Stomach smooth muscle (tissue), 2 donors: ENCODE measurements at regions not wholly inside any gene's neighbourhood (a gene's known extent, or its start where the extent isn't known, plus 50 kb on each side); places are given as distances from the start of the nearest gene placed in this dataset.

Experiments
- H3K27ac ChIP-seq: one replicate; pipeline ENCODE4 v1.7.0; 2013; ENCODE audit warnings: mild to moderate bottlenecking, low read length, inconsistent platforms
- H3K27me3 ChIP-seq, 2 donors: one replicate each; pipeline ENCODE4 v1.7.0; 2013; ENCODE audit warnings: low read length in 2 of 2; ENCODE audit not compliant: insufficient read depth in 2 of 2, control insufficient read depth in 1 of 2
- H3K36me3 ChIP-seq, 2 donors: one replicate each; pipeline ENCODE4 v1.7.0; 2013; ENCODE audit warnings: low read length in 2 of 2; ENCODE audit not compliant: control insufficient read depth in 2 of 2, insufficient read depth in 2 of 2
- H3K4me1 ChIP-seq: one replicate; pipeline ENCODE4 v1.7.0; 2013; ENCODE audit warnings: low read length; ENCODE audit not compliant: control insufficient read depth, insufficient read depth
- H3K4me3 ChIP-seq, 2 donors: one replicate each; pipeline ENCODE4 v1.7.0; 2013; ENCODE audit warnings: low read length in 2 of 2
- H3K9ac ChIP-seq, 2 donors: one replicate each; pipeline ENCODE4 v1.7.0; 2013; ENCODE audit warnings: low read length in 2 of 2, mild to moderate bottlenecking in 1 of 2
- H3K9me3 ChIP-seq, 2 donors: one replicate each; pipeline ENCODE4 v1.7.0; 2013; ENCODE audit warnings: low read length in 2 of 2; ENCODE audit not compliant: control insufficient read depth in 2 of 2
- donor health status: healthy.
- donor health status: Pancreatic carcinoma.

DNA sequence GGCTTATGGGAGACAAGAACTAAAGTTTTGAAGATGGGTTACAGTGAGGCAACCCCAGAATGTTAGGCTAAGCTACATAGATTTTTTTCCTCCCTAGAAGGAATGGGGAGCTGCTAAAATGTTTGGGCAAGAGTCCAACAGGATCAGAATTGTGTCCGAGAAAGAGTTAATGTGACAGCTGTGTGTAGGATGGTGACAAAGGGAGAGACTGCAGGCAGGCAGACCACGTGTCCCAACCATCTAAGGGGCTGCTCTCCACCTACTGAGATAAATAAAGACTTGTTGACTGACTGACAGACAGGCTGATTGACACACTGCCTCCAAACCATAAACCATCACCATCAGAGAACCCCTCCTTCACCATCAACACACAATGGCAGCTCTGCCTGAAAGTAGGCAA, 133.7 kb upstream of the CTTNBP2NL start:
- H3K27ac ChIP-seq, result no peak overlapping the region
- no peaks in the 10 kb centered on the region for H3K9me3 ChIP-seq
- H3K36me3 ChIP-seq, result no peaks in the 10 kb centered on the region
- H3K4me1 ChIP-seq, result peaks cover 8% of the 10 kb centered on the region
- H3K27me3 ChIP-seq, result peaks cover 0 to 2% of the 10 kb centered on the region in 2 donors
- H3K9ac ChIP-seq, result no peak overlapping the region
- H3K4me3 ChIP-seq, result no peak overlapping the region

- H3K27me3 ChIP-seq, result peaks cover 0 to 2% of the 10 kb centered on the region in 2 donors
- no peaks in the 10 kb centered on the region for H3K36me3 ChIP-seq
- no peak overlapping the region for H3K4me3 ChIP-seq
- no peaks in the 10 kb centered on the region for H3K9me3 ChIP-seq
- peaks cover 13% of the 10 kb centered on the region for H3K4me1 ChIP-seq
- no peak overlapping the region for H3K9ac ChIP-seq
- no peak overlapping the region for H3K27ac ChIP-seq
These were observed 133.0 kb upstream of the CTTNBP2NL start for GRCh38 chr1:112263042-112263441.

- peaks cover 0 to 2% of the 10 kb centered on the region in 2 donors for H3K27me3 ChIP-seq
- no peak overlapping the region for H3K27ac ChIP-seq
- H3K9ac ChIP-seq, result no peak overlapping the region
- H3K4me3 ChIP-seq, result no peak overlapping the region
- H3K4me1 ChIP-seq, result peaks cover 14% of the 10 kb centered on the region
- no peaks in the 10 kb centered on the region for H3K9me3 ChIP-seq
- no peaks in the 10 kb centered on the region for H3K36me3 ChIP-seq
These were observed 132.6 kb upstream of the CTTNBP2NL start for GRCh38 chr1:112263453-112263852.

GRCh38 chr1:112264010-112264409, 132.0 kb upstream of the CTTNBP2NL start:
- Histone ChIP-seq H3K27ac (no peak overlapping the region), H3K36me3 (no peaks in the 10 kb centered on the region), H3K9me3 (no peaks in the 10 kb centered on the region), H3K27me3 (no peaks in the 10 kb centered on the region), H3K4me1 (peaks cover 14% of the 10 kb centered on the region), H3K4me3 (no peak overlapping the region), H3K9ac (no peak overlapping the region)

DNA sequence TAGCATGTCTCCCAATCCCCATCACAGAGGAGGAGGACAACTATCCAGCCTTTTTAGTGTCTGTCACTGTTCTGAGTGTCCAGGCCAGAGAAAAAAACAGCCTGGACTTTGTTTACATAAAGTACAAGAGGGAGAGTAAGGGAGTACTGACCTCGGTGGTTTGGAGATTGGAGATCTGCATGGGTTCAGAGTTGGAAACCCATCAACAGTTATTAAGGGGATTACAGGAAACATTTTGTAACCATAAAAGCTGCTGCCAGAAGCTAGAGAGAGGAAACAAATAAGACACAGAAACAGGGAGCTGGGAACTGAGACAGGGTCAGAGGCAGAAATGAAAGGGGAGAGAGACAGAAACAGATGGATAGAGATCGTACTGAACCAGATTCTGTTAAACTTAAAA, 131.5 kb upstream of the CTTNBP2NL start:
- peak overlapping the region; percentile 55 for H3K27ac ChIP-seq
- H3K27me3 ChIP-seq, result no peaks in the 10 kb centered on the region
- no peak overlapping the region for H3K4me3 ChIP-seq
- peaks cover 14% of the 10 kb centered on the region for H3K4me1 ChIP-seq
- no peak overlapping the region for H3K9ac ChIP-seq
- H3K36me3 ChIP-seq, result no peaks in the 10 kb centered on the region
- H3K9me3 ChIP-seq, result no peaks in the 10 kb centered on the region

- Histone ChIP-seq H3K4me3 (no peak overlapping the region), H3K4me1 (peaks cover 14% of the 10 kb centered on the region), H3K36me3 (no peaks in the 10 kb centered on the region), H3K9me3 (no peaks in the 10 kb centered on the region), H3K27ac (no peak overlapping the region), H3K9ac (no peak overlapping the region), H3K27me3 (peaks cover 0 to 2% of the 10 kb centered on the region in 2 donors)
These were observed 130.1 kb upstream of the CTTNBP2NL start for GRCh38 chr1:112265931-112266330.

DNA sequence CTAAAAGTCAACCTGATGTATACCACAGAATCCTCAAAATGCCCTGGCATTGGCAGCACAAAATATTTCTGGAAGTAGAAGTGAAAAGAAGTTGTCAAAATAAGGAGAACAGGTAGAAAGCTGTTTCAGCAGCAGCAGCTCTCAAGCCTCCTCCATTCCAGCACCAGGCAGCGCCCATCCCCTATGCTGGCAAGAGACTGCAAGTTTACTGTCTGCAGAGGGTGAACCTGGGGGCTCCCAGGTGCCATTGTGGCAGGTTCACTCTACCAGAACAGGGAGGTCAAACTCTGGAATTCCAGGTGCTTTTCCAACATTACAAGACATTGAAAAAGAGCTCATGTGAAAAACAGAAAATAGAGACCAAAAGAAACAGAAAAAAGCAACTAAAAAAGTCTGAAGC, 128.8 kb upstream of the CTTNBP2NL start:
- H3K36me3 ChIP-seq, result no peaks in the 10 kb centered on the region
- H3K4me1 ChIP-seq, result peaks cover 14% of the 10 kb centered on the region
- no peak overlapping the region for H3K4me3 ChIP-seq
- no peak overlapping the region for H3K9ac ChIP-seq
- no peak overlapping the region for H3K27ac ChIP-seq
- peaks cover 0 to 2% of the 10 kb centered on the region in 2 donors for H3K27me3 ChIP-seq
- H3K9me3 ChIP-seq, result no peaks in the 10 kb centered on the region

DNA sequence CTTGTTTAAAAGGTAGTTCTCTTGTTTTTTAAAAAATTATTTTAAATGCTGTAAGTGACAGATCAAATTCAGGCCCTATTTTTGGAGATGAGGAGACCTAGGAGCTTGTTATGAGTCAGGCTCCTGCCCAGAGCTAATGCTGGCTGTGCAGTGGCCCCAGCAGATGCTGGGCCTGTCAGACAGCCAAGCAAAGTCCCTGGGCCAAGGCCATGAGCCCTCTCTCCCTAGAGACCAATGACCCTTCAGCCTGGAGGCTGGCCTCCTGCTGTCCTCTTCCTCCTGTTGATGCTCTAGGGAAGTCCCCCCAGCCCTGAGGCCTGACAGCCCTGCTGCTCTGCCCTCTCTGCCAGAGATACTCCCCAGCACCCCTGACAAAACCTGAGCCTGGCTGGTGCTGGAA, 128.1 kb upstream of the CTTNBP2NL start:
- H3K27me3 ChIP-seq, result peaks cover 0 to 2% of the 10 kb centered on the region in 2 donors
- H3K27ac ChIP-seq, result no peak overlapping the region
- no peaks in the 10 kb centered on the region for H3K36me3 ChIP-seq
- H3K4me3 ChIP-seq, result no peak overlapping the region
- no peak overlapping the region for H3K9ac ChIP-seq
- H3K4me1 ChIP-seq, result peaks cover 14% of the 10 kb centered on the region
- H3K9me3 ChIP-seq, result no peaks in the 10 kb centered on the region

- Histone ChIP-seq H3K27me3 (peaks cover 0 to 2% of the 10 kb centered on the region in 2 donors), H3K9ac (no peak overlapping the region), H3K27ac (no peak overlapping the region), H3K9me3 (no peaks in the 10 kb centered on the region), H3K36me3 (no peaks in the 10 kb centered on the region), H3K4me3 (no peak overlapping the region), H3K4me1 (peaks cover 14% of the 10 kb centered on the region)
These were observed 127.6 kb upstream of the CTTNBP2NL start for GRCh38 chr1:112268408-112268807.

DNA sequence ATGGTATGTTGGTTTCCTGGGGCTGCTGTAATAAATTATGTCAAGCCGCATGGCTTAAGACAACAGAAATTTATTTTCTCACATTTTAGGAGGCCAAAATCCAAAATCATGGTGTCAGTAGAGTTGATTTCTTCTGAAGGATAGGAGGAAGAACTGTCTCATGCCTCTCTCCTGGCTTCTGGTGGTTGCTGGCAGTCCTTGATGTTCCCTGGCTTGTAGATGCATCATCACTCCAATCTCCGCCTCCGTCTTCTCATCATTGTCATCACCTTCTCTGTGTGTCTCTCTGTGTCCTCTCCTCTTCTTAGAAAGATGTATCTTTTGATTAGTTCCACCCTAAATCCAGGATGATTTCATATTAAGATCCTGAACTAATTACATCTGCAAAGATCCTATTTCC, 124.7 kb upstream of the CTTNBP2NL start:
- Histone ChIP-seq H3K4me3 (no peak overlapping the region), H3K27ac (no peak overlapping the region), H3K9me3 (no peaks in the 10 kb centered on the region), H3K4me1 (peaks cover 8% of the 10 kb centered on the region), H3K36me3 (no peaks in the 10 kb centered on the region), H3K9ac (no peak overlapping the region), H3K27me3 (peaks cover 0 to 2% of the 10 kb centered on the region in 2 donors)

DNA sequence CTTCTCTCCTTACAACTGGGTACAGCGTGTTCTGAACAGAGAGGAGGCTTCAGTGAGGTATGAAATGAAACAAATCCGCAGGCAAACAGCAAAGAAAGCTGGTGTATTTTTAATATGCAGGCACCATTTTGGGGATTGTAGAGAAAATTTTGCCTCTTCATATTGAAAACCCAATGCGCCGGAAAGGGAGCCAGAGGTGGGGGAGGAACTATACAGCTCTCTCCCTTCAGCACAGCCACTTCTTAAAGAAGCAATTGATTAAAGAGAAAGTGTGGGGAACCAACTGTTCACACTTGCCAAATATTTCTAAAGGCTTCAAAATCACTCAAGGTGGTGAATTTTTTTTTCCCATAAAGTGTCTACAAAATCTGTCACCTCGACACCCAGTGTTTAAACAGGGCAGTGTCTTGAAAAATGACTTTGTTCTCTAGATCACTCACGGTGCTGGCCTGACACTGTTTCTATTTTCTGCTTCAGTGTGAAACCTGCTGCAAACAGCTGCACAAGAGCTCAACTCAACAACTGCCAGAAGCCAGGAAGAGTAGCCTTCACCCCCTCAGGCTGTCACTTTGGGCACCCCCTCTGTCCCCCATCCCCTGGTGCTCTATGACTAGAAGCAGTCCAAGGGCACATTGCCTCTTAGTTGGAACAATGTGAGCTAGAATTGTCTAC, 123.8 kb upstream of the CTTNBP2NL start:
- no peak overlapping the region for H3K9ac ChIP-seq
- H3K4me1 ChIP-seq, result peaks cover 7% of the 10 kb centered on the region
- H3K27ac ChIP-seq, result no peak overlapping the region
- no peaks in the 10 kb centered on the region for H3K9me3 ChIP-seq
- H3K36me3 ChIP-seq, result no peaks in the 10 kb centered on the region
- peaks cover 0 to 2% of the 10 kb centered on the region in 2 donors for H3K27me3 ChIP-seq
- H3K4me3 ChIP-seq, result no peak overlapping the region
